Aorta (tissue), 5 donors: ENCODE measurements at regions not wholly inside any gene's neighbourhood (a gene's known extent, or its start where the extent isn't known, plus 50 kb on each side); places are given as distances from the start of the nearest gene placed in this dataset.
A peak's percentile ranks its signal among the peaks of the same experiment; 100 is the strongest.
"Not testable (repeated sequence)": the region's sequence is repeated elsewhere in the genome, so short reads cannot be mapped to it uniquely, and the experiment has no call there.

Experiments used
- ATAC-seq: fragments of 200-7000 bp; cut with Tn5 transposase; one replicate; pipeline ENCODE4 v1.9.1; 2022; ENCODE audit warnings: moderate library complexity; ENCODE audit not compliant: low FRiP score
- DNase-seq, 2 donors: peaks; one replicate each; pipeline ENCODE4 v3.0.0-alpha.2; 2020
- H3K27ac ChIP-seq, 2 donors: one replicate each; pipeline ENCODE4 v1.5.1; 2013; ENCODE audit warnings: low read length in 2 of 2, mild to moderate bottlenecking in 2 of 2, moderate library complexity in 2 of 2, control low read depth in 1 of 2, inconsistent platforms in 1 of 2, low read depth in 1 of 2
- H3K27me3 ChIP-seq, 2 donors: one replicate each; pipeline ENCODE4 v1.6.1; 2013; ENCODE audit warnings: control low read depth in 1 of 2, low read length in 1 of 2, mild to moderate bottlenecking in 1 of 2, moderate library complexity in 1 of 2; ENCODE audit not compliant: insufficient read depth in 2 of 2, control insufficient read depth in 1 of 2
- H3K36me3 ChIP-seq, 2 donors: one replicate each; pipeline ENCODE4 v1.6.1; 2013; ENCODE audit warnings: control low read depth in 1 of 2, low read length in 1 of 2, mild to moderate bottlenecking in 1 of 2; ENCODE audit not compliant: insufficient read depth in 2 of 2, control insufficient read depth in 1 of 2
- H3K4me1 ChIP-seq, 2 donors: one replicate each; pipeline ENCODE4 v1.6.1; 2013; ENCODE audit warnings: low read length in 2 of 2, control low read depth in 1 of 2, mild to moderate bottlenecking in 1 of 2, moderate library complexity in 1 of 2; ENCODE audit not compliant: insufficient read depth in 2 of 2, control insufficient read depth in 1 of 2
- H3K4me3 ChIP-seq, 2 donors: one replicate each; pipeline ENCODE4 v1.5.1; 2013; ENCODE audit warnings: low read length in 2 of 2, control low read depth in 1 of 2, mild to moderate bottlenecking in 1 of 2
- H3K9me3 ChIP-seq: one replicate; pipeline ENCODE4 v1.6.1; 2013; ENCODE audit warnings: mild to moderate bottlenecking, low read length; ENCODE audit not compliant: control insufficient read depth
- WGBS, 2 donors: extraction: QIAGEN DNeasy Blood & Tissue Kit; methylation state at CpG; one replicate each; pipeline ENCODE4 v1.1.7; 2013; 5-methylcytosine and 5-hydroxymethylcytosine counted together
- intact Hi-C, 2 donors: fragments of 100-400 bp; cut with DNase I; formaldehyde crosslinking; loops; one replicate each; pipeline versions ENCODE4 v1.14.2 to v1.15.0; 2022
- donor health status: healthy with polysubstance abuse.
- donor health status: Bipolar disorder and iron deficiency.
- donor health status: DM: no; HTN: no; CAD: no.
- donor health status: DM: no; HTN: no; CAD: no.
- donor health status: DM: yes; HTN: yes; CAD: no.

- intact Hi-C loops, H3K4me1 ChIP-seq, H3K4me3 ChIP-seq, ATAC-seq, H3K9me3 ChIP-seq, H3K36me3 ChIP-seq, H3K27me3 ChIP-seq, H3K27ac ChIP-seq, DNase-seq: not testable (repeated sequence)
These were observed 196.2 kb upstream of the PDZRN3 start for GRCh38 chr3:73820896-73821295.

- DNase-seq (no peak), ATAC-seq (no peak)
- intact Hi-C loops: no loop called here
- 94 to 96% methylated on average over 1 of the region's 1 CpG for WGBS, 2 donors
- H3K9me3 ChIP-seq: no peaks in the 10 kb centered on the region
- no peaks in the 10 kb centered on the region for H3K4me1 ChIP-seq
- no peak overlapping the region for H3K27ac ChIP-seq
- H3K36me3 ChIP-seq: no peaks in the 10 kb centered on the region
- no peak overlapping the region for H3K4me3 ChIP-seq
- H3K27me3 ChIP-seq: no peaks in the 10 kb centered on the region
These were observed 195.7 kb upstream of the PDZRN3 start for GRCh38 chr3:73820431-73820830.

GRCh38 chr3:73815966-73816365, 191.2 kb upstream of the PDZRN3 start:
- intact Hi-C loops: no loop called here
- ATAC-seq (no peak), DNase-seq (no peak)
- 97% methylated on average over 1 of the region's 1 CpG for whole genome bisulfite sequencing, 2 donors
- Histone ChIP-seq H3K27ac (no peak overlapping the region), H3K4me3 (no peak overlapping the region), H3K9me3 (no peaks in the 10 kb centered on the region), H3K4me1 (no peaks in the 10 kb centered on the region), H3K27me3 (no peaks in the 10 kb centered on the region), H3K36me3 (no peaks in the 10 kb centered on the region)

- no peak overlapping the region for H3K4me3 ChIP-seq
- 94 to 97% methylated on average over 4 of the region's 4 CpGs for WGBS, 2 donors
- intact Hi-C loops: no loop called here
- H3K27ac ChIP-seq: no peak overlapping the region
- no peaks in the 10 kb centered on the region for H3K9me3 ChIP-seq
- H3K36me3 ChIP-seq: no peaks in the 10 kb centered on the region
- ATAC-seq (no peak), DNase-seq (no peak)
- no peaks in the 10 kb centered on the region for H3K27me3 ChIP-seq
- peaks cover 0 to 2% of the 10 kb centered on the region in 2 donors for H3K4me1 ChIP-seq
These were observed 189.1 kb upstream of the PDZRN3 start for GRCh38 chr3:73813692-73814292.

- intact Hi-C loops: no loop called here
- H3K36me3 ChIP-seq: no peaks in the 10 kb centered on the region
- no peaks in the 10 kb centered on the region for H3K27me3 ChIP-seq
- H3K27ac ChIP-seq: no peak overlapping the region
- peaks cover 0 to 2% of the 10 kb centered on the region in 2 donors for H3K4me1 ChIP-seq
- no peaks in the 10 kb centered on the region for H3K9me3 ChIP-seq
- DNase-seq: no peak
- WGBS, 2 donors: 80 to 81% methylated on average over 5 of the region's 5 CpGs
- no peak overlapping the region for H3K4me3 ChIP-seq
- no peak for ATAC-seq
These were observed 188.6 kb upstream of the PDZRN3 start for GRCh38 chr3:73813291-73813690.

- Histone ChIP-seq H3K9me3 (no peaks in the 10 kb centered on the region), H3K36me3 (no peaks in the 10 kb centered on the region), H3K4me1 (peaks cover 0 to 2% of the 10 kb centered on the region in 2 donors), H3K27me3 (no peaks in the 10 kb centered on the region), H3K27ac (no peak overlapping the region), H3K4me3 (no peak overlapping the region)
- ATAC-seq: no peak
- intact Hi-C loops: no loop called here
- DNase-seq: no peak
- 94 to 95% methylated on average over 3 of the region's 3 CpGs for WGBS, 2 donors
These were observed 187.3 kb upstream of the PDZRN3 start for GRCh38 chr3:73812054-73812453.

GRCh38 chr3:73808862-73809509, 184.2 kb upstream of the PDZRN3 start:
- WGBS, 2 donors: 39 to 52% methylated on average over 12 of the region's 12 CpGs
- intact Hi-C loops: no loop called here
- Histone ChIP-seq H3K4me3 (no peak overlapping the region), H3K4me1 (peaks cover 0 to 2% of the 10 kb centered on the region in 2 donors), H3K27ac (peak overlapping the region in 1 of 2 donors; percentile 25), H3K9me3 (no peaks in the 10 kb centered on the region), H3K36me3 (no peaks in the 10 kb centered on the region), H3K27me3 (no peaks in the 10 kb centered on the region)
- DNase-seq (no peak), ATAC-seq (no peak)

- H3K4me1 ChIP-seq: peaks cover 2 to 5% of the 10 kb centered on the region in 2 donors
- intact Hi-C loops: no loop called here
- WGBS, 2 donors: 1 to 5% methylated on average over 3 of the region's 3 CpGs
These were observed 180.7 kb upstream of the PDZRN3 start for GRCh38 chr3:73805435-73805834.

GRCh38 chr3:73804204-73804603, 179.5 kb upstream of the PDZRN3 start:
- no peaks in the 10 kb centered on the region for H3K9me3 ChIP-seq
- peak overlapping the region in 1 of 2 donors; percentile 32 for H3K27ac ChIP-seq
- DNase-seq (no peak), ATAC-seq (no peak)
- H3K27me3 ChIP-seq: no peaks in the 10 kb centered on the region
- no peaks in the 10 kb centered on the region for H3K36me3 ChIP-seq
- peaks cover 2 to 5% of the 10 kb centered on the region in 2 donors for H3K4me1 ChIP-seq
- no peak overlapping the region for H3K4me3 ChIP-seq
- intact Hi-C loops: no loop called here
- WGBS, 2 donors: 98% methylated on average over 6 of the region's 6 CpGs

More at GRCh38 chr3:73805435-73805834, 180.7 kb upstream of the PDZRN3 start:
- Histone ChIP-seq H3K9me3 (no peaks in the 10 kb centered on the region), H3K27me3 (no peaks in the 10 kb centered on the region), H3K4me3 (no peak overlapping the region), H3K27ac (peak overlapping the region in 1 of 2 donors; percentile 67), H3K36me3 (no peaks in the 10 kb centered on the region)
- DNase-seq: peak; percentile 48 to 75
- ATAC-seq: peak; percentile 87
